Breast epithelium (tissue), 4 donors: ENCODE measurements at regions not wholly inside any gene's neighbourhood (a gene's known extent, or its start where the extent isn't known, plus 50 kb on each side); places are given as distances from the start of the nearest gene placed in this dataset.

Experiments
- DNase-seq, 2 donors: peaks; one replicate each; pipeline ENCODE4 v3.0.0-alpha.2; 2019; ENCODE audit warnings: low spot score in 2 of 2
- H3K27ac ChIP-seq, 2 donors: fragments of 200-600 bp; sonication (generic) in 1 of 2; one replicate each; pipeline ENCODE4 v1.5.1; 2016 to 2019; ENCODE audit warnings: mild to moderate bottlenecking in 1 of 2
- H3K27me3 ChIP-seq, 2 donors: fragments of 200-600 bp; sonication (generic) in 1 of 2; one replicate each; pipeline versions ENCODE4 v1.5.1 to v1.6.0; 2017 to 2019; ENCODE audit warnings: control low read depth in 1 of 2, mild to moderate bottlenecking in 1 of 2
- H3K36me3 ChIP-seq: fragments of 200-600 bp; one replicate; pipeline ENCODE4 v1.5.1; 2019
- H3K4me1 ChIP-seq, 2 donors: fragments of 200-600 bp; sonication (generic); one replicate each; pipeline ENCODE4 v1.5.1; 2016 to 2019; ENCODE audit warnings: control low read depth in 1 of 2
- H3K4me3 ChIP-seq, 3 donors: fragments of 200-600 bp; sonication (generic); 1 replicate in 2 of 3; 2 replicates in 1 of 3; pipeline ENCODE4 v1.5.1; 2016 to 2019; ENCODE audit warnings: mild to moderate bottlenecking in 3 of 3, moderate library complexity in 2 of 3
- H3K9me3 ChIP-seq, 2 donors: fragments of 200-600 bp; sonication (generic) in 1 of 2; one replicate each; pipeline ENCODE4 v1.5.1; 2016 to 2019; ENCODE audit warnings: control low read depth in 1 of 2
- CTCF ChIP-seq, 3 donors: fragments of 450-650 bp; IDR thresholded peaks; one replicate each; pipeline ENCODE4 v1.5.1; 2016 to 2017; ENCODE audit warnings: antibody characterized with exemption in 3 of 3, mild to moderate bottlenecking in 3 of 3, moderate library complexity in 3 of 3
- POLR2A ChIP-seq: fragments of 450-650 bp; IDR thresholded peaks from one replicate; pipeline ENCODE4 v1.6.1; 2016; ENCODE audit warnings: antibody characterized with exemption, mild to moderate bottlenecking, moderate library complexity
- POLR2AphosphoS5 ChIP-seq, 3 donors: sonication (generic); formaldehyde crosslinking; IDR thresholded peaks; one replicate each; pipeline ENCODE4 v1.6.1; 2017; ENCODE audit warnings: antibody characterized with exemption in 3 of 3
- intact Hi-C: fragments of 100-400 bp; cut with DNase I; formaldehyde crosslinking; loops from one replicate; pipeline ENCODE4 v1.15.1; 2023; ENCODE audit warnings: low total_unique reads

- Histone ChIP-seq H3K27me3 (no peaks in the 10 kb centered on the region), H3K27ac (no peak overlapping the region), H3K36me3 (no peaks in the 10 kb centered on the region), H3K4me3 (no peak overlapping the region), H3K4me1 (no peaks in the 10 kb centered on the region), H3K9me3 (no peaks in the 10 kb centered on the region)
- DNase-seq = no peak
- TF ChIP-seq CTCF (IDR thresholded peaks at IDR 0.05) (no peak), POLR2A (no peak), POLR2AphosphoS5 (IDR thresholded peaks at IDR 0.05) (no peak)
- intact Hi-C loops = no loop called here
Observed at GRCh38 chr12:63302269-63302940, 151.4 kb upstream of the AVPR1A start.

GRCh38 chr12:63301311-63301710 is 150.3 kb upstream of the AVPR1A start:
- no peaks in the 10 kb centered on the region for H3K36me3 ChIP-seq
- H3K27me3 ChIP-seq = no peaks in the 10 kb centered on the region
- no peaks in the 10 kb centered on the region for H3K9me3 ChIP-seq
- intact Hi-C loops = no loop called here
- DNase-seq = no peak
- H3K4me3 ChIP-seq = no peak overlapping the region
- no peak overlapping the region for H3K27ac ChIP-seq
- TF ChIP-seq CTCF (IDR thresholded peaks at IDR 0.05) (no peak), POLR2A (no peak), POLR2AphosphoS5 (IDR thresholded peaks at IDR 0.05) (no peak)
- H3K4me1 ChIP-seq = no peaks in the 10 kb centered on the region

- DNase-seq = no peak
- Histone ChIP-seq H3K27me3 (no peaks in the 10 kb centered on the region), H3K36me3 (no peaks in the 10 kb centered on the region), H3K4me3 (no peak overlapping the region), H3K4me1 (no peaks in the 10 kb centered on the region), H3K9me3 (no peaks in the 10 kb centered on the region), H3K27ac (no peak overlapping the region)
- intact Hi-C loops = no loop called here
- TF ChIP-seq POLR2AphosphoS5 (IDR thresholded peaks at IDR 0.05) (no peak), CTCF (IDR thresholded peaks at IDR 0.05) (no peak), POLR2A (no peak)
Observed at GRCh38 chr12:63298386-63298930, 147.5 kb upstream of the AVPR1A start.

GRCh38 chr12:63294327-63294632 is 143.3 kb upstream of the AVPR1A start:
- intact Hi-C loops = no loop called here
- Histone ChIP-seq H3K4me3 (no peak overlapping the region), H3K4me1 (no peaks in the 10 kb centered on the region), H3K27ac (no peak overlapping the region), H3K27me3 (no peaks in the 10 kb centered on the region), H3K9me3 (no peaks in the 10 kb centered on the region), H3K36me3 (no peaks in the 10 kb centered on the region)
- no peak for DNase-seq
- TF ChIP-seq CTCF (IDR thresholded peaks at IDR 0.05) (no peak), POLR2AphosphoS5 (IDR thresholded peaks at IDR 0.05) (no peak), POLR2A (no peak)

- DNase-seq = no peak
- H3K27ac ChIP-seq = no peak overlapping the region
- no peaks in the 10 kb centered on the region for H3K27me3 ChIP-seq
- no peaks in the 10 kb centered on the region for H3K9me3 ChIP-seq
- TF ChIP-seq CTCF (IDR thresholded peaks at IDR 0.05) = no peak
- TF ChIP-seq POLR2AphosphoS5 (IDR thresholded peaks at IDR 0.05) = no peak
- TF ChIP-seq POLR2A = no peak
- H3K36me3 ChIP-seq = no peaks in the 10 kb centered on the region
- intact Hi-C loops = no loop called here
- no peak overlapping the region for H3K4me3 ChIP-seq
- no peaks in the 10 kb centered on the region for H3K4me1 ChIP-seq
Observed at GRCh38 chr12:63292471-63293221, 141.6 kb upstream of the AVPR1A start.
